Kidney epithelial cell (primary cell): ENCODE measurements at regions not wholly inside any gene's neighbourhood (a gene's known extent, or its start where the extent isn't known, plus 50 kb on each side); places are given as distances from the start of the nearest gene placed in this dataset.

ENCODE experiments used
- DNase-seq: peaks from one replicate; pipeline ENCODE4 v3.0.0-alpha.2; 2010; ENCODE audit warnings: low read depth
- H3K27me3 ChIP-seq: 2 replicates; pipeline ENCODE4 v1.6.0; 2011; ENCODE audit warnings: low read length; ENCODE audit not compliant: control insufficient read depth, insufficient read depth
- H3K36me3 ChIP-seq: 2 replicates; pipeline ENCODE4 v1.5.1; 2011; ENCODE audit warnings: low read length; ENCODE audit not compliant: control insufficient read depth, insufficient read depth
- H3K4me3 ChIP-seq: 2 replicates; pipeline ENCODE4 v1.5.1; 2011; ENCODE audit warnings: low read depth, mild to moderate bottlenecking, control low read depth, low read length
- TF ChIP-seq, protein P1 (sequence below): IDR thresholded peaks from 2 replicates; pipeline ENCODE4 v1.5.1; 2011; ENCODE audit warnings: mild to moderate bottlenecking, moderate library complexity, low read length, control low read depth, inconsistent platforms; ENCODE audit not compliant: insufficient read depth, poor library complexity, severe bottlenecking

- TF ChIP-seq, protein P1, sequence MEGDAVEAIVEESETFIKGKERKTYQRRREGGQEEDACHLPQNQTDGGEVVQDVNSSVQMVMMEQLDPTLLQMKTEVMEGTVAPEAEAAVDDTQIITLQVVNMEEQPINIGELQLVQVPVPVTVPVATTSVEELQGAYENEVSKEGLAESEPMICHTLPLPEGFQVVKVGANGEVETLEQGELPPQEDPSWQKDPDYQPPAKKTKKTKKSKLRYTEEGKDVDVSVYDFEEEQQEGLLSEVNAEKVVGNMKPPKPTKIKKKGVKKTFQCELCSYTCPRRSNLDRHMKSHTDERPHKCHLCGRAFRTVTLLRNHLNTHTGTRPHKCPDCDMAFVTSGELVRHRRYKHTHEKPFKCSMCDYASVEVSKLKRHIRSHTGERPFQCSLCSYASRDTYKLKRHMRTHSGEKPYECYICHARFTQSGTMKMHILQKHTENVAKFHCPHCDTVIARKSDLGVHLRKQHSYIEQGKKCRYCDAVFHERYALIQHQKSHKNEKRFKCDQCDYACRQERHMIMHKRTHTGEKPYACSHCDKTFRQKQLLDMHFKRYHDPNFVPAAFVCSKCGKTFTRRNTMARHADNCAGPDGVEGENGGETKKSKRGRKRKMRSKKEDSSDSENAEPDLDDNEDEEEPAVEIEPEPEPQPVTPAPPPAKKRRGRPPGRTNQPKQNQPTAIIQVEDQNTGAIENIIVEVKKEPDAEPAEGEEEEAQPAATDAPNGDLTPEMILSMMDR: no peak
- Histone ChIP-seq H3K27me3 (no peaks in the 10 kb centered on the region), H3K4me3 (no peak overlapping the region), H3K36me3 (no peaks in the 10 kb centered on the region)
- no peak for DNase-seq
Measured at GRCh38 chr4:171553961-171554360, 259.2 kb upstream of the GALNTL6 start.

GRCh38 chr4:171542640-171543039 lies 270.6 kb upstream of the GALNTL6 start:
- Histone ChIP-seq H3K36me3 (no peaks in the 10 kb centered on the region), H3K4me3 (no peak overlapping the region), H3K27me3 (no peaks in the 10 kb centered on the region)
- no peak for DNase-seq
- TF ChIP-seq, protein P1: no peak

DNA sequence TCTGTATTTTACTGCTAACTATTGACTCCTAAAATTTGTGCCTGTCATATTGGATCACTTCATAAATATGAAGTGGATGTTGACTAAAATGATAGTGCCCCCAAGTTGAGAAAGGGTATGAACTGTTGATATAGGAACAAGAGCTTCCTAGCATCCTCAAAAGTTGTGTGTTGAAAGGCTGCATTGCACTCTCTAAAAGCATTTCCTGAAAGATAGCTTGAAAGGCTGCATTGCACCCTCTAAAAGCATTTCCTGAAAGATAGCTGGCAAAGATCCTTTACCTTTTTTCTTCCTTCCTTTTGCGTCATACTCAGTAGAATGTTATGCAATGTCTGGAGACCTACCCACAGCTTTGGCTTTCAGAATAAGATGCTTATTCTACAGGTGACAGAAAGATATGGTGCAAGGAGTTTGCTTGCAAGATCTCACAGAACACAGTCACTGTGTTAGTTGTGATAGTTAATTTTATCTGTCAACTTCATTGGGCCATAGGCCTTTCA lies 274.6 kb upstream of the GALNTL6 start:
- no peak for DNase-seq
- no peaks in the 10 kb centered on the region for H3K36me3 ChIP-seq
- TF ChIP-seq, protein P1: no peak
- no peaks in the 10 kb centered on the region for H3K27me3 ChIP-seq
- no peak overlapping the region for H3K4me3 ChIP-seq

- Histone ChIP-seq H3K27me3 (no peaks in the 10 kb centered on the region), H3K36me3 (no peaks in the 10 kb centered on the region), H3K4me3 (no peak overlapping the region)
- TF ChIP-seq, protein P1: no peak
- no peak for DNase-seq
Measured at GRCh38 chr4:171534391-171534790, 278.8 kb upstream of the GALNTL6 start.

DNA sequence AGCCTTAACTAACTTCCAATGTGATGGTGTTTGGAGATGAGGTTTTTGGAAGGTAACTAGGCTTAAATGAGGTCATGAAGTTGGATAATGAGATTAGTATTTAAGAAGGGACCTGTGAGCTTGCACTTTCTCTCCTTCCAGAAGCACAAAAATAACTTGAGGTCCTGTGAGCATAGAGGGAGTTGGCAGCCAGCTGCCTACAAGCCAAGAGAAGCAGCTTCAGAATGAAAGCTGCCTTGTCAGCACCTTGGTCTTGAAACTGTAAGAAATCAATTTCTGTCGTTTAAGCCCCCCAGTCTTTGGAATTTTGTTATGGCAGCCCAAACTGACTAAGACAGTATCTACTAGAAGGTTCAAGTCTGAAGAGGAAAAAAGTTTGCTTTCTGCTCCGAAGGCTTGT lies 280.2 kb upstream of the GALNTL6 start:
- Histone ChIP-seq H3K36me3 (no peaks in the 10 kb centered on the region), H3K4me3 (no peak overlapping the region), H3K27me3 (no peaks in the 10 kb centered on the region)
- TF ChIP-seq, protein P1: no peak
- no peak for DNase-seq

DNA sequence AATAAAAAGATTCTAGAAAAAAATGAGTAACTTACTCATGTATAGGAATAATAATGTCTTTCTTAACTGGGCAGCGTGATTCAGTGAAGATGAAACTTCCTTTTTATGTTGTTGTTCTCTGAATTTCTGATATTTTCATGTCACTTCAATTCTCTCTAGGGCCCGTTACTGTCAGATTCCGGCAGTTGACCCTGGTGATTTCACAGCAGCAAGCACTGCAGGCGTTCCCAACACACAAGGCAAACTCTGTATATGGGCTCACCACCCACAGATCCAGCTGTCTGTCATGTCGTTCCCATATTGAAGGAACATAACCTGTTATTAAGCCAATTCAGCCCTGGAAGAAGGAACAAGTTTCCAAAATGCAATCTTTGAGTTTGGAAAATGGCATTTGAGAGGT lies 288.3 kb upstream of the GALNTL6 start:
- TF ChIP-seq, protein P1: no peak

More for the DNA sequence above, 288.3 kb upstream of the GALNTL6 start:
- H3K27me3 ChIP-seq: no peaks in the 10 kb centered on the region
- DNase-seq: no peak
- H3K4me3 ChIP-seq: no peak overlapping the region
- no peaks in the 10 kb centered on the region for H3K36me3 ChIP-seq
